Type B pancreatic cell (in vitro differentiated cells): ENCODE measurements at regions not wholly inside any gene's neighbourhood (a gene's known extent, or its start where the extent isn't known, plus 50 kb on each side); places are given as distances from the start of the nearest gene placed in this dataset.

Experiments used
- DNase-seq: peaks from one replicate; pipeline ENCODE4 v3.0.0; 2021; ENCODE audit warnings: mixed read lengths; ENCODE audit not compliant: unreplicated experiment; ENCODE audit errors: extremely low spot score
- H3K27ac Mint-ChIP-seq: 2 replicates; pipeline ENCODE4 v1.8.0; 2021; ENCODE audit warnings: mild to moderate bottlenecking, mixed read lengths
- H3K27me3 Mint-ChIP-seq: 2 replicates; pipeline ENCODE4 v1.8.0; 2021; ENCODE audit warnings: mixed read lengths
- H3K36me3 Mint-ChIP-seq: 2 replicates; pipeline ENCODE4 v1.8.0; 2021; ENCODE audit warnings: mixed read lengths
- H3K4me1 Mint-ChIP-seq: one replicate; pipeline ENCODE4 v1.8.0; 2021; ENCODE audit warnings: mixed read lengths; ENCODE audit not compliant: unreplicated experiment
- H3K4me3 Mint-ChIP-seq: 2 replicates; pipeline ENCODE4 v1.8.0; 2021; ENCODE audit warnings: mild to moderate bottlenecking, mixed read lengths
- H3K9me3 Mint-ChIP-seq: 2 replicates; pipeline ENCODE4 v1.8.0; 2021; ENCODE audit warnings: mixed read lengths
- TF ChIP-seq, protein P1 (sequence below): fragments of 200-600 bp; sonication (generic); conservative IDR thresholded peaks from 2 replicates; pipeline ENCODE4 v1.5.0; 2021; ENCODE audit warnings: antibody characterized with exemption, mild to moderate bottlenecking

DNA sequence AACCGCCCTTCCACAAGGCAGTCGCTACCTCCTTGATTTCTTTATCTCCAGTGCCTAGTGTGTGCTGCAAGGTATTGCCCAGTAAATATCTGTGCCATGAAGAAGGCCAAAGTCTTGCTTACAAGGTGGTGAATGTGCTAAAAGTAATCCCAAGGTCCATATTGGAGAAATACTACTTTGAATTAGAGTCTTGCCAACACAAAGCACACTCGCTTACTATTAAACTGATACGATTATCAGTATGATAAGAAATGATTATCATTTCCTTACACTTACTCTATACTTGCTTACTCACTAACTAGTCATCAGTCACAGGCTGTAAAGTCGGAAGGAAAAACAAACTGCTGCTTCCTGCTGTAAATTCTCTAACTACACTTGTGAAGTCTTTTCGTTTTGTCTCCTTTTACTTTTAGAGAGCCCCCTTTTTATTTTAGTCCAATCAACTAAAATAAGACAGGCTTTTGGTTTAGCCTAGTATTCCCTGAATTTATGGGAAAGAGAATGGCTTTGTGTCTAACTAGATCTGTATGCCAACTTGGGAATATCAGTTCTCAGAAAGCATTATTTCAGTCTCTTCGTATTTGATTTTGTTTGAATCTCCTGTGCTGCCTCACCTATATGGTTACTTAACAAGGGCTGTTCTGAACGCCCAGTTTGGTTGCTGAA, 107.1 kb upstream of the TSC22D2 start:
- no peak for DNase-seq
- Mint-ChIP-seq H3K4me3 (no peak overlapping the region), H3K36me3 (no peaks in the 10 kb centered on the region), H3K27me3 (no peaks in the 10 kb centered on the region), H3K27ac (no peak overlapping the region), H3K9me3 (no peaks in the 10 kb centered on the region), H3K4me1 (peaks cover 20% of the 10 kb centered on the region)
- TF ChIP-seq, protein P1, sequence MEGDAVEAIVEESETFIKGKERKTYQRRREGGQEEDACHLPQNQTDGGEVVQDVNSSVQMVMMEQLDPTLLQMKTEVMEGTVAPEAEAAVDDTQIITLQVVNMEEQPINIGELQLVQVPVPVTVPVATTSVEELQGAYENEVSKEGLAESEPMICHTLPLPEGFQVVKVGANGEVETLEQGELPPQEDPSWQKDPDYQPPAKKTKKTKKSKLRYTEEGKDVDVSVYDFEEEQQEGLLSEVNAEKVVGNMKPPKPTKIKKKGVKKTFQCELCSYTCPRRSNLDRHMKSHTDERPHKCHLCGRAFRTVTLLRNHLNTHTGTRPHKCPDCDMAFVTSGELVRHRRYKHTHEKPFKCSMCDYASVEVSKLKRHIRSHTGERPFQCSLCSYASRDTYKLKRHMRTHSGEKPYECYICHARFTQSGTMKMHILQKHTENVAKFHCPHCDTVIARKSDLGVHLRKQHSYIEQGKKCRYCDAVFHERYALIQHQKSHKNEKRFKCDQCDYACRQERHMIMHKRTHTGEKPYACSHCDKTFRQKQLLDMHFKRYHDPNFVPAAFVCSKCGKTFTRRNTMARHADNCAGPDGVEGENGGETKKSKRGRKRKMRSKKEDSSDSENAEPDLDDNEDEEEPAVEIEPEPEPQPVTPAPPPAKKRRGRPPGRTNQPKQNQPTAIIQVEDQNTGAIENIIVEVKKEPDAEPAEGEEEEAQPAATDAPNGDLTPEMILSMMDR, result no peak

DNA sequence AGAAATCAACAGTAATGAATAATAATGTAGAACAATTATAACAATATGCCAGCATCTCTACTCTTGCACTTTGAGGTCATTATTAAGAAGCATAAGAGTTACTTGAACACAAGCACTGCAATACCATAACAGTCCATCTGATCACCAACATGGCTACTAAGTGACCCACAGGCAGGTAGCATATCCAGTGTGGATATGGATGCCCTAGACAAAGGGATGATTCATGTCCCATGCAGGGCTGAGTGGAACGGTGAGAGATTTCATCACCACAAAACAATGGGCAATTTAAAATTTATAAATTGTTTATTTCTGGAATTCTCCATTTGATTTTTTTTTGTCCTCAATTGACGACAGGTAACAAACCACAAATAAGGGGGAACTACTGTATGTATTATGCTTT, 107.7 kb upstream of the TSC22D2 start:
- TF ChIP-seq, protein P1, result no peak
- H3K4me3 Mint-ChIP-seq, result no peak overlapping the region

DNA sequence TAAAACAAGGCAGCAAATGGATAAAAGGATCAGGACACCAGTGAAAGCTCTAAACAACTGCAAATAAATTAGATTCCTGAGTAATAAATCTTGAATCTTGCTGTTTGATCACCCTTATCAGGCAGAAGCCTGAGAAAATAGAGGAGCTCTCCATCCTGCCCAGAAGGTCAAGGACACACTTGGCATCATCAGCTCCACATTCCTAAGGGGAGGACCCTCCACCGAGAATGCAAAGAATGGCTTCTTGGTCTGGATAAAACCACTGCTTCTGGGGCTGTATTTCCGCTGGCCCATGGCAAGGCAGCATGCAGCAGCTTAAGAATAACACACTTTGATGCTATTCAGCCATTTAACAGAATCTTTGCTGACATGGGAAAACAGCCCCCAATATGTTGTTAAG, 108.9 kb upstream of the TSC22D2 start:
- Mint-ChIP-seq H3K4me1 (peaks cover 32% of the 10 kb centered on the region), H3K36me3 (no peaks in the 10 kb centered on the region), H3K27ac (no peak overlapping the region), H3K4me3 (no peak overlapping the region), H3K9me3 (no peaks in the 10 kb centered on the region), H3K27me3 (no peaks in the 10 kb centered on the region)
- TF ChIP-seq, protein P1, result no peak
- no peak for DNase-seq

More for the DNA sequence above, 107.7 kb upstream of the TSC22D2 start:
- Mint-ChIP-seq H3K9me3 (no peaks in the 10 kb centered on the region), H3K27ac (no peak overlapping the region), H3K4me1 (peaks cover 26% of the 10 kb centered on the region), H3K27me3 (no peaks in the 10 kb centered on the region), H3K36me3 (no peaks in the 10 kb centered on the region)
- DNase-seq, result no peak

DNA sequence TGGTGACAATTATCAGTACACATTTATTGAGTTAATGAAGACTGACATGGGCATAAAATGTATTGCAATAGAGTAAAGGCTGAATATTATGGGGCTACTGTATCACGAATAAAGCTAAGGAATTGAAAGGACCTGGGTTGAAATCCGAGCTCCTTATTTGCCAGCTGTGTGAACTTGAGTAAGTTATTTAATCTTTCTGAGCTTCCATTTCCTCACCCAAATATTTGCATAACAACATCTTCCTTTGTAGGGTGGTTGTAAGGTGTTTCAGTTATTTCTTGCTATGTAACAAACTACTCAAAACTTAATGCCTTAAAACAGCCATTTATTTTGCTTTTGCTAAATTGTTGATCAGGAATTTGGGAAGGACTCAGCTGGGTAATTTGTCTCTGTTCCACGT, 111.1 kb upstream of the TSC22D2 start:
- Mint-ChIP-seq H3K4me1 (peaks cover 41% of the 10 kb centered on the region), H3K27me3 (no peaks in the 10 kb centered on the region), H3K27ac (no peak overlapping the region), H3K4me3 (no peak overlapping the region), H3K36me3 (no peaks in the 10 kb centered on the region), H3K9me3 (no peaks in the 10 kb centered on the region)
- TF ChIP-seq, protein P1, result no peak
- DNase-seq, result no peak

DNA sequence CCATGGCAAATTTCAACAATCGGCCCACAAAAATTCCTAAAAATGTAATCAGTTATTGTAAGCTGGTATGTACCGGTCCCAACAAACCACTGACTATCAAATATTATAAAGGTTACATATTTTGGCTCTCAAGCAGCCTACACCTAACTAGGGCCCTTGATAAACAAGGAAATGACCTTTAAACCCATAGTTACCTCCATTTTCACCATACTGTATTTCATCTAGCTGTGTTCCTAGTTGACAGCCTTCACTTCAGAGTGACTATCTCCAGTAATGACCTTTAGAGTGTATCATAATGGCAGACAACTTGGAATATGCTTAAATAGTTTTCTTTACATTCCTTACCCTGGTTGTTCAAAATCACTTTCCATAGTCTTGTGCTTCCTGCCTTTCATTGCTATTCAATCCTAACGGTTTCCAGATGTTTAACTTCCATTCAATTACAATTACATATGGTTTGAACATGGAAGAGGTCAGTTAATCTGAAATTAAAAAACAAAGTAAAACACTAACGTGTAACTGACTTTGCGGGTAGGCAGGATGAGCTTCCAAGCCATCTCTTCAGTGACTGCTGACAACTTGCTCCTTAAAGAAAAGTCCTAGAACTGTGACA, 111.9 kb upstream of the TSC22D2 start:
- H3K27ac Mint-ChIP-seq, result no peak overlapping the region
- H3K4me3 Mint-ChIP-seq, result no peak overlapping the region
- peaks cover 6% of the 10 kb centered on the region for H3K9me3 Mint-ChIP-seq
- no peak for DNase-seq
- TF ChIP-seq, protein P1, result no peak
- H3K4me1 Mint-ChIP-seq, result peaks cover 41% of the 10 kb centered on the region
- H3K36me3 Mint-ChIP-seq, result peaks cover 4% of the 10 kb centered on the region
- no peaks in the 10 kb centered on the region for H3K27me3 Mint-ChIP-seq
